OCI-LY3 (cell line): ENCODE measurements at regions not wholly inside any gene's neighbourhood (a gene's known extent, or its start where the extent isn't known, plus 50 kb on each side); places are given as distances from the start of the nearest gene placed in this dataset.

Experiments
- H2AFZ ChIP-seq: fragments of 200-600, 300-600 bp; shearing (Covaris generic); 2 replicates; pipeline ENCODE4 v1.6.0; 2014; ENCODE audit warnings: antibody characterized with exemption, low read depth, low read length
- H3K27ac ChIP-seq: fragments of 200-600, 300-600 bp; sonication (generic); 2 replicates; pipeline ENCODE4 v1.5.1; 2014; ENCODE audit warnings: mild to moderate bottlenecking, low read length, moderate library complexity, mixed read lengths
- H3K27me3 ChIP-seq: fragments of 200-600, 300-600 bp; sonication (generic); 2 replicates; pipeline ENCODE4 v1.6.1; 2014; ENCODE audit warnings: low read depth, low read length, mixed read lengths
- H3K36me3 ChIP-seq: fragments of 200-600, 300-600 bp; sonication (generic); replicated peaks from 2 replicates; pipeline ENCODE3; 2014; ENCODE audit warnings: low read depth, low read length, mixed read lengths
- H3K4me1 ChIP-seq: fragments of 300-600, 200-600 bp; sonication (generic); 2 replicates; pipeline ENCODE4 v1.6.1; 2014; ENCODE audit warnings: low read length, mixed read lengths
- H3K4me2 ChIP-seq: fragments of 200-600, 300-600 bp; sonication (generic); 2 replicates; pipeline ENCODE4 v1.6.1; 2014; ENCODE audit warnings: low read length, mixed read lengths
- H3K4me3 ChIP-seq: fragments of 300-600, 200-600 bp; sonication (generic); 2 replicates; pipeline ENCODE4 v1.5.1; 2014; ENCODE audit warnings: antibody characterized with exemption, mild to moderate bottlenecking, low read length, moderate library complexity
- H3K79me2 ChIP-seq: fragments of 300-600, 200-600 bp; shearing (Covaris generic); 2 replicates; pipeline ENCODE4 v1.6.1; 2014; ENCODE audit warnings: mild to moderate bottlenecking, low read length, mixed read lengths
- H3K9ac ChIP-seq: fragments of 300-600, 200-600 bp; shearing (Covaris generic); 2 replicates; pipeline ENCODE4 v1.6.0; 2014; ENCODE audit warnings: mild to moderate bottlenecking, low read length, moderate library complexity
- H3K9me3 ChIP-seq: fragments of 200-600, 300-600 bp; shearing (Covaris generic); 2 replicates; pipeline ENCODE4 v1.6.1; 2014; ENCODE audit warnings: low read length, mixed read lengths; ENCODE audit not compliant: insufficient read depth
- H4K20me1 ChIP-seq: fragments of 200-600, 300-600 bp; sonication (generic); 2 replicates; pipeline ENCODE4 v1.6.1; 2016; ENCODE audit warnings: low read length, mixed read lengths; ENCODE audit not compliant: insufficient read depth
- EZH2phosphoT487 ChIP-seq: fragments of 200-600 bp; shearing (Covaris generic); IDR thresholded peaks from 2 replicates; pipeline ENCODE4 v1.6.1; 2018; ENCODE audit warnings: antibody characterized with exemption, mixed run types, low read depth
- TF ChIP-seq, protein P1 (sequence below): fragments of 200-600, 300-600 bp; sonication (generic); IDR thresholded peaks from 2 replicates; pipeline ENCODE4 v1.5.1; 2014; ENCODE audit warnings: antibody characterized with exemption, low read length, low read depth

DNA sequence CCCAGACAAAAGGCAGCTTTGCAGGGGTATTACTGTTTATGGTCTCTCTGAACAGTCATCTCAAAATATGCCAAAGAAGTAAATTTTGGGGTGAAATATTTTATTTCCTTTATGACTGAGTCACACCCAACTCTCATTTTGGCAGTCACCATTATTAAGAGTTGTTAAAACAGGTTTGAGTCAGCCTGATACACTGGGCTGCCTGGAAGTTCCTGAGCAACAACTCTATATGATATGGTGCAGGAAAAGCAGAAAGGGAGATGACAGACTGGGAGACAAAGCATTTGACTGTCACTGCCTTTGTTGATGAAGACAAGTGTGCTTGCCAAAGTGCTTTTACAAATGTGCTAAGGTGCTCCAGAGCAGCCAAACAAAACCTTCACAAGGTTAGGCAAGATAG is 1263.5 kb downstream of the PCDH7 start:
- H3K9me3 ChIP-seq = no peaks in the 10 kb centered on the region
- H3K79me2 ChIP-seq = no peaks in the 10 kb centered on the region
- no peaks in the 10 kb centered on the region for H3K27me3 ChIP-seq
- H3K9ac ChIP-seq = no peak overlapping the region
- no peak for TF ChIP-seq EZH2phosphoT487
- TF ChIP-seq, protein P1, sequence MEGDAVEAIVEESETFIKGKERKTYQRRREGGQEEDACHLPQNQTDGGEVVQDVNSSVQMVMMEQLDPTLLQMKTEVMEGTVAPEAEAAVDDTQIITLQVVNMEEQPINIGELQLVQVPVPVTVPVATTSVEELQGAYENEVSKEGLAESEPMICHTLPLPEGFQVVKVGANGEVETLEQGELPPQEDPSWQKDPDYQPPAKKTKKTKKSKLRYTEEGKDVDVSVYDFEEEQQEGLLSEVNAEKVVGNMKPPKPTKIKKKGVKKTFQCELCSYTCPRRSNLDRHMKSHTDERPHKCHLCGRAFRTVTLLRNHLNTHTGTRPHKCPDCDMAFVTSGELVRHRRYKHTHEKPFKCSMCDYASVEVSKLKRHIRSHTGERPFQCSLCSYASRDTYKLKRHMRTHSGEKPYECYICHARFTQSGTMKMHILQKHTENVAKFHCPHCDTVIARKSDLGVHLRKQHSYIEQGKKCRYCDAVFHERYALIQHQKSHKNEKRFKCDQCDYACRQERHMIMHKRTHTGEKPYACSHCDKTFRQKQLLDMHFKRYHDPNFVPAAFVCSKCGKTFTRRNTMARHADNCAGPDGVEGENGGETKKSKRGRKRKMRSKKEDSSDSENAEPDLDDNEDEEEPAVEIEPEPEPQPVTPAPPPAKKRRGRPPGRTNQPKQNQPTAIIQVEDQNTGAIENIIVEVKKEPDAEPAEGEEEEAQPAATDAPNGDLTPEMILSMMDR = no peak
- H3K4me2 ChIP-seq = no peak overlapping the region
- no peak overlapping the region for H3K4me3 ChIP-seq
- H3K4me1 ChIP-seq = no peaks in the 10 kb centered on the region
- no peak overlapping the region for H3K27ac ChIP-seq
- H4K20me1 ChIP-seq = no peaks in the 10 kb centered on the region
- no peak overlapping the region for H2AFZ ChIP-seq
- H3K36me3 ChIP-seq = no peaks in the 10 kb centered on the region

DNA sequence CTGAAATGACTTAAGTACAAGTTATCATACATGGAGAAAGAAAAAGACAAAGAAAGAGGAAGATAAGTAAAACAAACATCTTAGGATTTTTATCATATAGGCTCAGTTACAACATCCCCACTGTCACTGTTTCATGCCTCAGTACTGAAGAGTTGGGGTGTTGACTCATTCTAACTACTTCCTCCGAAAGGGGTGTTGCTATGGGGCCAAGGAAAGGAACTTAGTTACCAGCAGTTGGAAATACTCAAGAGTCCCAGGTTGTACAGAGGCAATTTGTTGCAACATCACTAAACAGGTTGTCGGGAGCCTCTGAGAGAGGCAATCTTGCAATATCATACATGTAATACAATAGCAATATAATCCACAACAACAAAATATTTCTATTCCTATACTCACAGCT is 1264.7 kb downstream of the PCDH7 start:
- H3K27ac ChIP-seq = no peak overlapping the region
- no peaks in the 10 kb centered on the region for H3K27me3 ChIP-seq
- no peaks in the 10 kb centered on the region for H3K4me1 ChIP-seq
- H3K36me3 ChIP-seq = no peaks in the 10 kb centered on the region
- H3K9me3 ChIP-seq = no peaks in the 10 kb centered on the region
- H3K4me2 ChIP-seq = no peak overlapping the region
- no peaks in the 10 kb centered on the region for H3K79me2 ChIP-seq
- H3K9ac ChIP-seq = no peak overlapping the region
- H4K20me1 ChIP-seq = no peaks in the 10 kb centered on the region
- TF ChIP-seq, protein P1 = no peak
- no peak for TF ChIP-seq EZH2phosphoT487
- no peak overlapping the region for H3K4me3 ChIP-seq
- H2AFZ ChIP-seq = no peak overlapping the region

DNA sequence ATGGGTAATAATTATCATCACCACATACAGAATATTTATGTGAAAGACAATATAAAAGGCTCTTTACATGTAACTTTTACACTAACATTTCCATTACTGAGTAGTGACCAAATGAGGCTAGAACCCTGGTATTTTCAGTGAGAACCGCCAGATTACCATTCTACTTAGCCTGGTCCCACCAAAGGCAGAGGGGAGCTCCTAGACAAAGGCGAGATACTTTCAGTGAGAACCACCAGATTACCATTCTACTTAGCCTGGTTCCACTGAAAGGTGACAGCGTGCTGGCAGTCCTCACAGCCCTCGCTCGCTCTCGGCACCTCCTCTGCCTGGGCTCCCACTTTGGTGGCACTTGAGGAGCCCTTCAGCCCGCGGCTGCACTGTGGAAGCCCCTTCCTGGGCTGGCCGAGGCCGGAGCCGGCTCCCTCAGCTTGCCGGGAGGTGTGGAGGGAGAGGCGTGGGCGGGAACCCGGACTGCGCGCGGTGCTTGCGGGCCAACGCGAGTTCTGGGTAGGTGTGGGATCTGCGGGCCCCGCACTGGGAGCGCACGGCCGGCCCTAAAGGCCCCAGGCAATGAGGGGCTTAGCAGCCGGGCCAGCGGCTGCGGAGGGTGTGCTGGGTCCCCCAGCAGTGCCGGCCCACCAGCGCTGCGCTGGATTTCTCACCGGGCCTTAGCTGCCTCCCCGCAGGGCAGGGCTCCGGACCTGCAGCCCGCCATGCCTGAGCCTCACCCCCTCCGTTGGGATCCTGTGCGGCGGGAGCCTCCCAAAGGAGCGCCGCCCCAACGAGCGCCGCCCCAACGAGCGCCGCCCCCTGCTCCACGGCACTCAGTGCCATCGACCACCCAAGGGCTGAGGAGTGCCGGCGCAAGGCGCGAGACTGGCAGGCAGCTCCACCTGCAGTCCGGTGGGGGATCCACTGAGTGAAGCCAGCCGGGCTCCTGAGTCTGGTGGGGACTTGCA is 1276.1 kb downstream of the PCDH7 start:
- Histone ChIP-seq H3K4me2 (peak overlapping the region; percentile 30), H3K36me3 (no peaks in the 10 kb centered on the region), H3K27me3 (no peaks in the 10 kb centered on the region), H3K79me2 (peaks cover 38% of the 10 kb centered on the region), H3K9ac (peak overlapping the region; percentile 52), H3K4me1 (no peaks in the 10 kb centered on the region), H2AFZ (peak overlapping the region; percentile 20; the same call in 1 of the 2 replicates), H3K9me3 (no peaks in the 10 kb centered on the region), H3K27ac (peak overlapping the region; percentile 56), H4K20me1 (0 out of 2 replicates have a peak, but pooled peaks cover 9% of the 10 kb centered on the region), H3K4me3 (peak overlapping the region; percentile 58)
- TF ChIP-seq EZH2phosphoT487 = no peak
- TF ChIP-seq, protein P1 = 0 out of 2 replicates have a peak, but pooled peaks have one; percentile 9

DNA sequence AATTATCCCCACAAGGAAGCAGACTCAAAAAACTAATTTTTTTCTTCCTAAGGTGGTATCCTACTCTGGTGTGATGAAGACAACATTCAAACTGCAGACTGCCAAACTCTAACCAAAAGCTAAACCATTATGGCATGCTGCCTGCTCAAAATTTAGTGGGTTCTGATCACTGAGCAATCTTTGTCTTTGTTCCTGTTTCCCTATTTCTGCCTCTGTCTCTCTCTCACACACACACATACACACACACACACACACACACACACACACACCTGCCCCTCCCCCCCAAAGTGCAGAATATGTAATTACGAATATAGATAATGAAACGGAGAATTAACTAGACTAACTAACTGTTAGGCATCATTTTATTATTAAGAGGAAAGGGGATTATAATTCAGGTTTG is 1278.6 kb downstream of the PCDH7 start:
- TF ChIP-seq, protein P1 = no peak
- TF ChIP-seq EZH2phosphoT487 = no peak
- peak overlapping the region; percentile 84 for H3K4me3 ChIP-seq
- H3K4me2 ChIP-seq = peak overlapping the region; percentile 41

More for the DNA sequence above, 1278.6 kb downstream of the PCDH7 start:
- peak overlapping the region; percentile 77 for H3K9ac ChIP-seq
- peaks cover 57% of the 10 kb centered on the region for H3K79me2 ChIP-seq
- no peaks in the 10 kb centered on the region for H3K4me1 ChIP-seq
- H3K27ac ChIP-seq = no peak overlapping the region
- H2AFZ ChIP-seq = no peak overlapping the region
- peaks cover 16% of the 10 kb centered on the region; the same call in 1 of the 2 replicates for H4K20me1 ChIP-seq
- no peaks in the 10 kb centered on the region for H3K9me3 ChIP-seq
- no peaks in the 10 kb centered on the region for H3K27me3 ChIP-seq
- no peaks in the 10 kb centered on the region for H3K36me3 ChIP-seq
